Liver (tissue), 8 donors: ENCODE measurements at regions not wholly inside any gene's neighbourhood (a gene's known extent, or its start where the extent isn't known, plus 50 kb on each side); places are given as distances from the start of the nearest gene placed in this dataset.

Experiments used
- DNase-seq: peaks from one replicate; pipeline ENCODE4 v3.0.0-alpha.2; 2017; ENCODE audit warnings: low spot score
- H3K27ac ChIP-seq, 2 donors: one replicate each; pipeline ENCODE4 v1.7.0; 2013; ENCODE audit warnings: inconsistent platforms in 2 of 2, low read length in 2 of 2, control low read depth in 1 of 2, low read depth in 1 of 2, mild to moderate bottlenecking in 1 of 2
- H3K27me3 ChIP-seq, 4 donors: one replicate each; pipeline versions ENCODE4 v1.6.1 to v1.7.0; 2013; ENCODE audit warnings: low read length in 3 of 4, inconsistent platforms in 1 of 4, mild to moderate bottlenecking in 1 of 4, moderate library complexity in 1 of 4; ENCODE audit not compliant: control insufficient read depth in 4 of 4, insufficient read depth in 4 of 4
- H3K36me3 ChIP-seq, 4 donors: one replicate each; pipeline versions ENCODE4 v1.6.1 to v1.7.0; 2013; ENCODE audit warnings: low read length in 3 of 4, mild to moderate bottlenecking in 3 of 4, low read depth in 1 of 4, moderate library complexity in 1 of 4; ENCODE audit not compliant: control insufficient read depth in 4 of 4, insufficient read depth in 3 of 4
- H3K4me1 ChIP-seq, 4 donors: one replicate each; pipeline versions ENCODE4 v1.6.1 to v1.7.0; 2013; ENCODE audit warnings: low read length in 3 of 4, mild to moderate bottlenecking in 3 of 4, moderate library complexity in 1 of 4; ENCODE audit not compliant: control insufficient read depth in 4 of 4, insufficient read depth in 4 of 4
- H3K4me3 ChIP-seq, 3 donors: one replicate each; pipeline versions ENCODE4 v1.6.1 to v1.7.0; 2013; ENCODE audit warnings: low read length in 3 of 3, control low read depth in 1 of 3, low read depth in 1 of 3, mild to moderate bottlenecking in 1 of 3
- H3K9ac ChIP-seq, 2 donors: one replicate each; pipeline ENCODE4 v1.7.0; 2013; ENCODE audit warnings: low read length in 2 of 2, mild to moderate bottlenecking in 2 of 2, moderate library complexity in 2 of 2, control low read depth in 1 of 2, low read depth in 1 of 2
- H3K9me3 ChIP-seq, 4 donors: one replicate each; pipeline versions ENCODE4 v1.6.1 to v1.7.0; 2013; ENCODE audit warnings: low read length in 3 of 4; ENCODE audit not compliant: control insufficient read depth in 4 of 4
- CTCF ChIP-seq: fragments of 150-350 bp; IDR thresholded peaks from 2 replicates; pipeline ENCODE4 v1.5.1; 2017; ENCODE audit warnings: improper control_type of control experiment, low read depth, low read length; ENCODE audit not compliant: missing input control
- EGR1 ChIP-seq, 2 donors: IDR thresholded peaks; 2 replicates each; pipeline ENCODE4 v1.6.1; 2016 to 2018; ENCODE audit warnings: antibody characterized with exemption in 2 of 2, low read depth in 2 of 2
- FOXA1 ChIP-seq: IDR thresholded peaks from 2 replicates; pipeline ENCODE4 v1.6.1; 2016; ENCODE audit warnings: antibody characterized with exemption
- FOXA2 ChIP-seq: IDR thresholded peaks from 2 replicates; pipeline ENCODE4 v1.6.1; 2016; ENCODE audit warnings: antibody characterized with exemption
- GABPA ChIP-seq, 2 donors: IDR thresholded peaks in 1 of 2; conservative IDR thresholded peaks in 1 of 2; 2 replicates each; pipeline ENCODE4 v1.6.1; 2016; ENCODE audit warnings: antibody characterized with exemption in 2 of 2, mild to moderate bottlenecking in 1 of 2, moderate library complexity in 1 of 2
- JUND ChIP-seq, 2 donors: IDR thresholded peaks; 2 replicates each; pipeline ENCODE4 v1.6.1; 2016; ENCODE audit warnings: antibody characterized with exemption in 2 of 2
- RAD21 ChIP-seq, 2 donors: IDR thresholded peaks; 2 replicates each; pipeline ENCODE4 v1.6.1; 2016; ENCODE audit warnings: antibody characterized with exemption in 2 of 2, mild to moderate bottlenecking in 2 of 2
- REST ChIP-seq: IDR thresholded peaks from 2 replicates; pipeline ENCODE4 v1.6.1; 2016; ENCODE audit warnings: antibody characterized with exemption, mild to moderate bottlenecking
- RXRA ChIP-seq, 2 donors: IDR thresholded peaks; 2 replicates each; pipeline ENCODE4 v1.6.1; 2017 to 2018; ENCODE audit warnings: antibody characterized with exemption in 2 of 2, mild to moderate bottlenecking in 1 of 2
- TAF1 ChIP-seq: conservative IDR thresholded peaks from 2 replicates; pipeline ENCODE4 v1.6.1; 2016; ENCODE audit warnings: antibody characterized with exemption, mild to moderate bottlenecking
- YY1 ChIP-seq: IDR thresholded peaks from 2 replicates; pipeline ENCODE4 v1.6.1; 2016; ENCODE audit warnings: antibody characterized with exemption, mild to moderate bottlenecking
- WGBS: extraction: QIAGEN DNeasy Blood & Tissue Kit; methylation state at CpG from one replicate; pipeline ENCODE4 v1.1.7; 2013; 5-methylcytosine and 5-hydroxymethylcytosine counted together
- TF ChIP-seq, protein P1 (sequence below): IDR thresholded peaks from 2 replicates; pipeline ENCODE4 v1.6.1; 2016; ENCODE audit warnings: antibody characterized with exemption
- donor health status: healthy.
- donor health status: healthy.
- donor health status: healthy.
- donor health status: healthy.
- donor health status: healthy.

- DNase-seq: no peak
- peaks cover 0 to 3% (median 0%) of the 10 kb centered on the region in 4 donors for H3K9me3 ChIP-seq
- H3K4me3 ChIP-seq: no peak overlapping the region
- no peaks in the 10 kb centered on the region for H3K4me1 ChIP-seq
- no peak overlapping the region for H3K27ac ChIP-seq
- H3K27me3 ChIP-seq: no peaks in the 10 kb centered on the region
- WGBS: 60% methylated on average over 3 of the region's 3 CpGs
- no peak overlapping the region for H3K9ac ChIP-seq
- TF ChIP-seq YY1 (no peak), REST (no peak), RXRA (IDR thresholded peaks at IDR 0.05) (no peak), TAF1 (no peak), EGR1 (IDR thresholded peaks at IDR 0.05; ENCODE audit: low read depth in 2 of 2) (no peak)
- H3K36me3 ChIP-seq: no peaks in the 10 kb centered on the region
These were observed 121.5 kb upstream of the CXCL12 start for GRCh38 chr10:44506386-44506785.

DNA sequence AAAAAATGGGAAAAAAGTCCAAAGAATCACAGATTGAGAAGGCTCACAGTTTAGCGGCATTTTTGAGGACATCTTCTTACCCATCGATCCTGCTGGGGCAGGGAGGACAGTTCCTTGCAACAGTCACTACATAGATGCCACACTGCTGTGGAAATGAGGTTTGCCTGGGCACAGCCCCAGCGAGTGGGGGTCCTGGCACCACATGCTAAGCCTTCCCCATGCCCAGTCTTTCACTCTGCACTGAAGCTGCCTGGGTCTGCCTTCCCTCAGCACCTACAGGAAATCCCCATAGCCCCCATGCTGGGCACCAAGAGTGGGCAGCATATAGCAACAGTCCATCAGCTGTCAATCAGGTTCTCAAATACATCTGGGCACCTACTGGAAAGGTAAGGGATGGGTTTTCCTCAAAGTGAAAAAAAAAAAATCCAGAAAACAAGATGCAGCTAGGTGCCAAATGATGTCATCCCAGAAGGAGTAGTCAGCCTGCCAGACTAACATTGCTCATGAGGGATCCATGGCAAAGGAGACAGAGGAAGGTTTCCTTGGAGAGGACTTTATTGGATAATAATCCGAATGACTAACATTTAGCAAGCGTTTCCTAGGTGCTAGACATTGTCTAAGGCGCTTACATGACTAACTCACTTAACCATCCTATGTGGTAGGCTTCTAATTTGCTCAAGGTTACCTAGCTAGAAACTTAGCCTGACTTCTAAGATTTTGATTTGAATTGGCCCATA, 125.7 kb upstream of the CXCL12 start:
- no peak overlapping the region for H3K4me3 ChIP-seq
- no peaks in the 10 kb centered on the region for H3K9me3 ChIP-seq
- no peak overlapping the region for H3K9ac ChIP-seq
- no peaks in the 10 kb centered on the region for H3K4me1 ChIP-seq
- no peak for DNase-seq
- WGBS: 79% methylated on average over 6 of the region's 6 CpGs
- no peak overlapping the region for H3K27ac ChIP-seq
- no peaks in the 10 kb centered on the region for H3K27me3 ChIP-seq
- no peak for TF ChIP-seq GABPA (IDR thresholded peaks at IDR 0.05 in 1 of 2, conservative IDR thresholded peaks at IDR 0.05 in 1 of 2)
- no peak for TF ChIP-seq JUND (IDR thresholded peaks at IDR 0.05)
- TF ChIP-seq EGR1 (IDR thresholded peaks at IDR 0.05; ENCODE audit: low read depth in 2 of 2): no peak
- TF ChIP-seq RAD21 (IDR thresholded peaks at IDR 0.05): no peak
- H3K36me3 ChIP-seq: no peaks in the 10 kb centered on the region

GRCh38 chr10:44511166-44511565, 126.3 kb upstream of the CXCL12 start:
- TF ChIP-seq TAF1 (no peak), CTCF (no peak), FOXA1 (no peak), FOXA2 (no peak), REST (no peak)
- TF ChIP-seq, protein P1, sequence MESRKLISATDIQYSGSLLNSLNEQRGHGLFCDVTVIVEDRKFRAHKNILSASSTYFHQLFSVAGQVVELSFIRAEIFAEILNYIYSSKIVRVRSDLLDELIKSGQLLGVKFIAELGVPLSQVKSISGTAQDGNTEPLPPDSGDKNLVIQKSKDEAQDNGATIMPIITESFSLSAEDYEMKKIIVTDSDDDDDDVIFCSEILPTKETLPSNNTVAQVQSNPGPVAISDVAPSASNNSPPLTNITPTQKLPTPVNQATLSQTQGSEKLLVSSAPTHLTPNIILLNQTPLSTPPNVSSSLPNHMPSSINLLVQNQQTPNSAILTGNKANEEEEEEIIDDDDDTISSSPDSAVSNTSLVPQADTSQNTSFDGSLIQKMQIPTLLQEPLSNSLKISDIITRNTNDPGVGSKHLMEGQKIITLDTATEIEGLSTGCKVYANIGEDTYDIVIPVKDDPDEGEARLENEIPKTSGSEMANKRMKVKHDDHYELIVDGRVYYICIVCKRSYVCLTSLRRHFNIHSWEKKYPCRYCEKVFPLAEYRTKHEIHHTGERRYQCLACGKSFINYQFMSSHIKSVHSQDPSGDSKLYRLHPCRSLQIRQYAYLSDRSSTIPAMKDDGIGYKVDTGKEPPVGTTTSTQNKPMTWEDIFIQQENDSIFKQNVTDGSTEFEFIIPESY: no peak

More at GRCh38 chr10:44511166-44511565, 126.3 kb upstream of the CXCL12 start:
- H3K27me3 ChIP-seq: no peaks in the 10 kb centered on the region
- no peaks in the 10 kb centered on the region for H3K4me1 ChIP-seq
- H3K9ac ChIP-seq: no peak overlapping the region
- DNase-seq: no peak
- H3K36me3 ChIP-seq: no peaks in the 10 kb centered on the region
- WGBS: 68% methylated on average over 2 of the region's 2 CpGs
- no peak overlapping the region for H3K4me3 ChIP-seq
- H3K27ac ChIP-seq: no peak overlapping the region
- no peaks in the 10 kb centered on the region for H3K9me3 ChIP-seq
